DOHH2 (cell line): ENCODE measurements at regions not wholly inside any gene's neighbourhood (a gene's known extent, or its start where the extent isn't known, plus 50 kb on each side); places are given as distances from the start of the nearest gene placed in this dataset.
"Not testable (repeated sequence)": the region's sequence is repeated elsewhere in the genome, so short reads cannot be mapped to it uniquely, and the experiment has no call there.

Experiments used
- H3F3A ChIP-seq: fragments of 200-600 bp; sonication (generic), shearing (Covaris generic); 2 replicates; pipeline ENCODE4 v1.6.0; 2016; ENCODE audit warnings: antibody characterized with exemption, mild to moderate bottlenecking; ENCODE audit not compliant: control insufficient read depth, insufficient read depth
- H3K27ac ChIP-seq: fragments of 200-600 bp; sonication (generic); 2 replicates; pipeline ENCODE4 v1.5.1; 2014; ENCODE audit warnings: low read depth, mild to moderate bottlenecking, low read length, moderate library complexity
- H3K27me3 ChIP-seq: fragments of 200-600 bp; sonication (generic); 2 replicates; pipeline ENCODE4 v1.6.1; 2014; ENCODE audit warnings: mild to moderate bottlenecking, low read length, mixed read lengths; ENCODE audit not compliant: control insufficient read depth
- H3K36me3 ChIP-seq: fragments of 200-600 bp; sonication (generic); 2 replicates; pipeline ENCODE4 v1.6.1; 2014; ENCODE audit warnings: mild to moderate bottlenecking, low read length, moderate library complexity, mixed read lengths; ENCODE audit not compliant: control insufficient read depth
- H3K4me1 ChIP-seq: fragments of 200-600 bp; sonication (generic); 2 replicates; pipeline ENCODE4 v1.6.1; 2014; ENCODE audit warnings: mild to moderate bottlenecking, low read length, mixed read lengths; ENCODE audit not compliant: control insufficient read depth
- H3K4me2 ChIP-seq: fragments of 200-600 bp; sonication (generic); 2 replicates; pipeline ENCODE4 v1.6.0; 2014; ENCODE audit warnings: mild to moderate bottlenecking, low read length, moderate library complexity
- H3K4me3 ChIP-seq: fragments of 200-600 bp; sonication (generic); 2 replicates; pipeline ENCODE4 v1.5.1; 2014; ENCODE audit warnings: mild to moderate bottlenecking, low read length, mixed read lengths
- H3K79me2 ChIP-seq: fragments of 200-600 bp; sonication (generic); 2 replicates; pipeline ENCODE4 v1.6.1; 2014; ENCODE audit warnings: mild to moderate bottlenecking, low read length, mixed read lengths; ENCODE audit not compliant: control insufficient read depth
- H3K9me2 ChIP-seq: fragments of 200-600 bp; sonication (generic); replicated peaks from 2 replicates; pipeline ENCODE4 v1.6.1; 2014; ENCODE audit warnings: mild to moderate bottlenecking, low read length, mixed read lengths; ENCODE audit not compliant: control insufficient read depth
- H3K9me3 ChIP-seq: fragments of 200-600 bp; sonication (generic); 2 replicates; pipeline ENCODE4 v1.6.1; 2014; ENCODE audit warnings: antibody characterized with exemption, low read length, mixed read lengths; ENCODE audit not compliant: control insufficient read depth, insufficient read depth
- H4K20me1 ChIP-seq: fragments of 200-600 bp; sonication (generic); 2 replicates; pipeline ENCODE4 v1.6.0; 2014; ENCODE audit warnings: low read depth, mild to moderate bottlenecking, antibody characterized with exemption, low read length, moderate library complexity; ENCODE audit not compliant: control insufficient read depth, insufficient read depth
- EZH2phosphoT487 ChIP-seq: fragments of 200-600 bp; sonication (generic); IDR thresholded peaks from 2 replicates; pipeline ENCODE4 v1.6.1; 2017; ENCODE audit warnings: borderline replicate concordance, mild to moderate bottlenecking, antibody characterized with exemption, low read length, moderate library complexity, mixed read lengths
- TF ChIP-seq, protein P1 (sequence below): fragments of 200-600 bp; sonication (generic); IDR thresholded peaks from one replicate; pipeline ENCODE4 v1.5.1; 2014; ENCODE audit warnings: antibody characterized with exemption, mild to moderate bottlenecking, low read depth, low read length; ENCODE audit not compliant: poor library complexity, severe bottlenecking

DNA sequence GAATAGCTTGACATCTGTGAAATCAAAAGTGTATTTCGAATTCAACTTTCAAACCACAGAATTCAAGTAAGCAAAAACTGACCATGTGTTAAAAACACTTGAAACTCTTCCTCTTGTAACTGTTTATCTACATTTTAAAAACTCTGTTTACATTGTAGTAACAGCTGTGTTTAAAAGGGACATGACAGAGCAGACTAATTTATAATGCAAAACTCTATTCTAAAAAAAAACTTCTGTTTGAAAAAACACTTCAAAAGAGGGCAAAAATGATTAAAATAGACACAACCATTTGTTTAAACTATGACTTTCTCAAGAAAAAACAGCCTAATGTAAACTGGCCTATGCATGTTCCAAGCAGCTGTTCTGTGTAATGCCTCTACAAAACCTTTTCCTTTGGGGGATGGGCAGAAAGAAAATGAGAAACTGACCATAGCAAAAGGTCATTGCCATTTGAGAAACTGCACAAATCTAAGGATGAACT lies 149.1 kb upstream of the HMGA2 start:
- Histone ChIP-seq H3K9me2 (no peaks in the 10 kb centered on the region), H3K27ac (no peak overlapping the region), H3F3A (no peaks in the 10 kb centered on the region), H4K20me1 (no peaks in the 10 kb centered on the region), H3K4me1 (no peaks in the 10 kb centered on the region), H3K9me3 (no peaks in the 10 kb centered on the region), H3K4me2 (no peak overlapping the region), H3K36me3 (no peaks in the 10 kb centered on the region), H3K79me2 (no peaks in the 10 kb centered on the region), H3K4me3 (no peak overlapping the region), H3K27me3 (peaks cover 3% of the 10 kb centered on the region; the same call in 1 of the 2 replicates)
- TF ChIP-seq, protein P1, sequence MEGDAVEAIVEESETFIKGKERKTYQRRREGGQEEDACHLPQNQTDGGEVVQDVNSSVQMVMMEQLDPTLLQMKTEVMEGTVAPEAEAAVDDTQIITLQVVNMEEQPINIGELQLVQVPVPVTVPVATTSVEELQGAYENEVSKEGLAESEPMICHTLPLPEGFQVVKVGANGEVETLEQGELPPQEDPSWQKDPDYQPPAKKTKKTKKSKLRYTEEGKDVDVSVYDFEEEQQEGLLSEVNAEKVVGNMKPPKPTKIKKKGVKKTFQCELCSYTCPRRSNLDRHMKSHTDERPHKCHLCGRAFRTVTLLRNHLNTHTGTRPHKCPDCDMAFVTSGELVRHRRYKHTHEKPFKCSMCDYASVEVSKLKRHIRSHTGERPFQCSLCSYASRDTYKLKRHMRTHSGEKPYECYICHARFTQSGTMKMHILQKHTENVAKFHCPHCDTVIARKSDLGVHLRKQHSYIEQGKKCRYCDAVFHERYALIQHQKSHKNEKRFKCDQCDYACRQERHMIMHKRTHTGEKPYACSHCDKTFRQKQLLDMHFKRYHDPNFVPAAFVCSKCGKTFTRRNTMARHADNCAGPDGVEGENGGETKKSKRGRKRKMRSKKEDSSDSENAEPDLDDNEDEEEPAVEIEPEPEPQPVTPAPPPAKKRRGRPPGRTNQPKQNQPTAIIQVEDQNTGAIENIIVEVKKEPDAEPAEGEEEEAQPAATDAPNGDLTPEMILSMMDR, result no peak
- no peak for TF ChIP-seq EZH2phosphoT487

DNA sequence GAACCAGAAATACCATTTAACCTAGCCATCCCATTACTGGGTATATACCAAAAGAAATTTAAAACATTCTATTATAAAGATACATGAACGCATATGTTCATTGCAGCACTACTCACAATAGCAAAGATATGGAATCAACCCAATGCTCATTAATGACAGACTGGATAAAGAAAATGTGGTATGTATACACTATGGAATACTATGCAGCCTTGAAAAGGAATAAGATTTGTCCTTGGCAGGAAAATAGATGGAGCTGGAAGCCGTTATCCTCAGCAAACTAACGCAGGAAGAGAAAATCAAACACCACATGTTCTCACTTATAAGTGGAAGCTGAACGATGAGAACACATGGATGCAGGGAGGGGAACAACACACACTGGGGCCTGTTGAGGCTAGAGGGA lies 146.1 kb upstream of the HMGA2 start:
- not testable (repeated sequence) for H3K4me1 ChIP-seq, H4K20me1 ChIP-seq, H3K27me3 ChIP-seq, H3K79me2 ChIP-seq, H3K27ac ChIP-seq, H3F3A ChIP-seq, H3K9me3 ChIP-seq, H3K4me2 ChIP-seq, H3K4me3 ChIP-seq, H3K9me2 ChIP-seq, H3K36me3 ChIP-seq

DNA sequence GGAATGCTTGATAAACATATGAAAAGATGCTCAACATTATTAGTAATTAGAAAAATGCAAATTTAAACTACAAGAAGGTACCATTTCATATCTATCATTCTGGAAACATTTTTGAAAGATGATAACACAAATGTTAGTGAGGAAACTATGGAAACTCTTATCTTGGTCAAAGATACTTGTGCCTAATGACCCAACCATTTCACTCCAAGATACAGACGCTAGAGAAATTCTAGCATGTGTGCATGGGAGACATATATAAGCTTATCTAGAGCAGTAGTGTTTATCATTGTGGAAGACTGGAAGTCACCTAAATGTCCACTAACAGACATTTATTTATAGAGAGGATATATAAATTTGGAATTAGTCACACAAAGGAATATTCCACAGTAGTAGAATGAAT lies 143.1 kb upstream of the HMGA2 start:
- Histone ChIP-seq H3K36me3 (no peaks in the 10 kb centered on the region), H3K79me2 (no peaks in the 10 kb centered on the region), H3K4me1 (no peaks in the 10 kb centered on the region), H3F3A (no peaks in the 10 kb centered on the region), H3K4me2 (no peak overlapping the region), H3K4me3 (no peak overlapping the region), H3K27me3 (peaks cover 2% of the 10 kb centered on the region; the same call in 1 of the 2 replicates), H4K20me1 (no peaks in the 10 kb centered on the region), H3K9me2 (no peaks in the 10 kb centered on the region), H3K27ac (no peak overlapping the region), H3K9me3 (no peaks in the 10 kb centered on the region)
- no peak for TF ChIP-seq EZH2phosphoT487
- TF ChIP-seq, protein P1, result no peak

DNA sequence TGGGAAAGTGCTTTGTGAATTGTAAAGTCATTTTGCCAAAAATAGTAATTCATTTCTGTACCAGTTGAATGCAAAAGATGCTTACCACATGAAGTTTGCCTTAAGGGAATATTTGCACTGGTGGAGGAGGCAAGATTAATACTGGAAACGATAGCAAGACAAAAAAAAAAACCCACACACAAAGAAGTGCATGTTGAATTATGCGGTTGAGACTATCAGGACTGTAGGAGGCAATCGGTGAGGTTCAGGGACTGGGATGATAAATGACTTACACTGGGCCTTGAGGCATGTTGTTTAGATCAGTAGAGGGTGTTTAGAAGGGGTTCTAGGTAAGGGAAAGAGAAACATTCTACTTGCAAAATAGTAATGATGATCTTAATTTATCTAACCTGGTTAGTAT lies 142.2 kb upstream of the HMGA2 start:
- H3K4me3 ChIP-seq, result no peak overlapping the region
- no peak overlapping the region for H3K4me2 ChIP-seq
- H3K27me3 ChIP-seq, result no peaks in the 10 kb centered on the region
- no peaks in the 10 kb centered on the region for H3K9me2 ChIP-seq
- H4K20me1 ChIP-seq, result no peaks in the 10 kb centered on the region
- H3K4me1 ChIP-seq, result no peaks in the 10 kb centered on the region
- H3K9me3 ChIP-seq, result no peaks in the 10 kb centered on the region
- H3K79me2 ChIP-seq, result no peaks in the 10 kb centered on the region
- TF ChIP-seq, protein P1, result no peak
- TF ChIP-seq EZH2phosphoT487, result no peak
- H3F3A ChIP-seq, result no peaks in the 10 kb centered on the region
- H3K36me3 ChIP-seq, result no peaks in the 10 kb centered on the region
- H3K27ac ChIP-seq, result no peak overlapping the region
